Stomach smooth muscle (tissue), 2 donors: ENCODE measurements at regions not wholly inside any gene's neighbourhood (a gene's known extent, or its start where the extent isn't known, plus 50 kb on each side); places are given as distances from the start of the nearest gene placed in this dataset.

Source experiments
- H3K27ac ChIP-seq: one replicate; pipeline ENCODE4 v1.7.0; 2013; ENCODE audit warnings: mild to moderate bottlenecking, low read length, inconsistent platforms
- H3K27me3 ChIP-seq, 2 donors: one replicate each; pipeline ENCODE4 v1.7.0; 2013; ENCODE audit warnings: low read length in 2 of 2; ENCODE audit not compliant: insufficient read depth in 2 of 2, control insufficient read depth in 1 of 2
- H3K36me3 ChIP-seq, 2 donors: one replicate each; pipeline ENCODE4 v1.7.0; 2013; ENCODE audit warnings: low read length in 2 of 2; ENCODE audit not compliant: control insufficient read depth in 2 of 2, insufficient read depth in 2 of 2
- H3K4me1 ChIP-seq: one replicate; pipeline ENCODE4 v1.7.0; 2013; ENCODE audit warnings: low read length; ENCODE audit not compliant: control insufficient read depth, insufficient read depth
- H3K4me3 ChIP-seq, 2 donors: one replicate each; pipeline ENCODE4 v1.7.0; 2013; ENCODE audit warnings: low read length in 2 of 2
- H3K9ac ChIP-seq, 2 donors: one replicate each; pipeline ENCODE4 v1.7.0; 2013; ENCODE audit warnings: low read length in 2 of 2, mild to moderate bottlenecking in 1 of 2
- H3K9me3 ChIP-seq, 2 donors: one replicate each; pipeline ENCODE4 v1.7.0; 2013; ENCODE audit warnings: low read length in 2 of 2; ENCODE audit not compliant: control insufficient read depth in 2 of 2
- donor health status: healthy.
- donor health status: Pancreatic carcinoma.

DNA sequence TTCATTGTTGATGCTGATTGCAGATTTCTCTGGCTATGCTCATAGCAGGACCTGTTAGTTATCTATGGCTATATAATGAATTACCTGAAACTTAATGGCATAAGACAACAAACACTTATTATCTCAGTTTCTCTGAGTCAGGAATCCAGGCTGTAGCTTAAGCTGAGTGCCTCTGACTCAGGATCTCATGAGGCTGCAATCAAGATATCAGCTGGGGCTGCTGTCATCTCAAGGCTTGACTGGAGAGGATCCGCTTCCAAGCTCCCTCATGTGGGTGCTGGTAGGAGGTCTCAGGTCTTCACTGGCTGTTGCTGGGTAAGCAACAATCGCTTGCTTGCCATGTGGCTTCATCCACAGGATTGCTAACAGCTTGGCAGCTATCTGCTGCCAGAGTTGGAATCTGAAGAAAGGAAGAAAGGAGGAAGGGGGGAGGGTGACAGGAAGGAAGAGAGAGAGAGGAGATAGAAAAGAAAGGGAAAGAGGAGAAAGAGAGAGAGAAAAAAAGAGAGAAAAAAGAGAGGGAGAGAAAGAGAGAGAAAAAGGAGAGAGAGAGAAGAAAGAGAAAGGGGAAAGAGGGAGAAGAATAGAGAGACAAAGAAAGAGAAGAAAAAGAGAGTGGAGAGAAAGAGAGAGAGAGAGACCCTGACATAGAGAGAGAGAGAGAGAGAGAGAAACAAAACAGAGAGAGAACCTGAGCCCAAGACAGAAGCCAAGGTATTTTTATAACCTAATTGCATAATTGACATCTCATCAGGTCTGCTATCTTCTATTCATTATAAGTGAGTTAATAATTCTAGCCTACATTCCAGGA is 579.0 kb upstream of the BTBD3 start:
- H3K27ac ChIP-seq = no peak overlapping the region
- H3K9me3 ChIP-seq = no peaks in the 10 kb centered on the region
- no peaks in the 10 kb centered on the region for H3K4me1 ChIP-seq
- no peak overlapping the region for H3K4me3 ChIP-seq
- no peaks in the 10 kb centered on the region for H3K36me3 ChIP-seq
- no peak overlapping the region for H3K9ac ChIP-seq
- H3K27me3 ChIP-seq = no peaks in the 10 kb centered on the region

DNA sequence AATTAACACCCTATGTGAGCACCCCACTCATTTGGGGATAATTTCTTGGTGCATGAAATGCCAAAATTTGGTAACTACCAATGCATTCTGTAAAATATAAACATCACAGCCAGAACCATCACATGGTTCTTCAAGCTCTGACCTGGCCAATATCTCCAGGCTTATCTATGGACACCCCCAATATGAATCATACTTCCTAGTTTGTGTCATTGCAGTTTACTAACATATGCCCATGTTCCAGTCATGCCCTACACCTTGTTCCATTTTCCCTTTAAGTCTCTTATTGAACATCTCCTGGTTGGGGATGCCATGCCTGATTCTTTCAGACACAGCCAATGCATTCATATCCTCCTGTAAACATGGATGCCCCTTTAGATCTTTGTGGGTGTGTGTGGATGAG is 572.8 kb upstream of the BTBD3 start:
- Histone ChIP-seq H3K9ac (no peak overlapping the region), H3K4me3 (no peak overlapping the region), H3K27ac (no peak overlapping the region), H3K4me1 (no peaks in the 10 kb centered on the region), H3K36me3 (no peaks in the 10 kb centered on the region), H3K9me3 (no peaks in the 10 kb centered on the region), H3K27me3 (no peaks in the 10 kb centered on the region)

DNA sequence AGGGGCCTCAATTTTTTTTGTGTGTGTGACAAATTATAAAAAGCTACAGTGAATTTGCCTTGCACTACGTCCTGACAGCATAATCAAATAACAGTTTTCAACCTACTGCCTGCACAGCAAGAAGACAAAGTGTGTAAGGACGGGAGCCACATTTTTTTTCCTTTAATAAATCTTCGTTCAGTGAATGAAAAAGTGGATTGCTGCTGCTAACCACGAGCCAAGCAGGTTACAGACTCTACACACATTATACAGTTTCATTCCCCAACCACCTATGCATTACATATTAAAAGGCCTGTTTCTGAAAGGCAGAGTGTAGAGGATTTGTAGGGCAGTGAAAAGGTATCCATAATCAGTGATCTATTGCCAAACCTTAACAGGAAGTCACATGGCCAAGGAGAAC is 570.0 kb upstream of the BTBD3 start:
- Histone ChIP-seq H3K27ac (no peak overlapping the region), H3K4me1 (no peaks in the 10 kb centered on the region), H3K9ac (no peak overlapping the region), H3K36me3 (no peaks in the 10 kb centered on the region), H3K9me3 (no peaks in the 10 kb centered on the region), H3K27me3 (no peaks in the 10 kb centered on the region), H3K4me3 (no peak overlapping the region)

DNA sequence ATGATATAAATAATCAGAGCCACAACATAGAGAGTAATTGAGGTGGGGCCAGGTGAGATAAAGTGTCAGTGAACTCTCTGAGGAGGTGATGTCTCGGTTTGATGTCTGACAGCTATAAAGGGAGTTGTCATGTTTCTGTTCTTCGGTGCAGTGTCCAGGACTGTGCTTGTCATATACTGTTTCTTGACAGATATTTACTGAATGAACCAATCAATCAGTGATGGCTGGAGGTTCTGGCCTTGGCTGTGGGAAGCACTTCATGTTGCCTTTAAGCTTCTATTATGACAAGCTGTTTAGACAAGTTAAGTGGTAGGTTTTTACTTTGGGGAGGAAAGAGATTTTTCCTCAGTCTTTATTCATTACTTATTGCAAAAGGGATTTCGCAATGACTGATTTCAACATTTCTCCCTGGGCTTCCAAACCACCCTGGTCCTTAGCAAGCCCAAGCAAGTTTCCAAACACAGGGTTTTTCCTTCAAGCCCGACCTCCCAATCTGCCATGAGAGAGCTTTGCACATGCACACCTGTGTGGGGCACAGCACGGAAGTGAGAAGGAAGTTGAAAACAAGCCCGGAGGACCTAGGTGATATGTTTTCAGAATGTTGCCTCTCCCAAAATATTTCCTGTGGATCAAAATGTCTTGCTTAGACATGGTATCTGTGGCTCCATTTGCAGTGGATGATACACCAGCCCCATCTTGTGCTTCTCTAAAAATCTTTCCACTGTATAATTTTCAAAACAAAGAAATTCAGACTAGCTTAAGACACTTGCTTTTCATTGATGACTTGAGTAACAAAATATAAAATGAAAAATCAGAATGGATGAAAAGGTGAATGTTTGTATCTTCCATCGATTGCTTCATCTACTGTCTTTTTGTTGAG is 567.3 kb upstream of the BTBD3 start:
- no peak overlapping the region for H3K9ac ChIP-seq
- H3K4me1 ChIP-seq = no peaks in the 10 kb centered on the region
- H3K27ac ChIP-seq = no peak overlapping the region
- no peaks in the 10 kb centered on the region for H3K36me3 ChIP-seq
- H3K4me3 ChIP-seq = no peak overlapping the region
- H3K27me3 ChIP-seq = no peaks in the 10 kb centered on the region
- no peaks in the 10 kb centered on the region for H3K9me3 ChIP-seq

DNA sequence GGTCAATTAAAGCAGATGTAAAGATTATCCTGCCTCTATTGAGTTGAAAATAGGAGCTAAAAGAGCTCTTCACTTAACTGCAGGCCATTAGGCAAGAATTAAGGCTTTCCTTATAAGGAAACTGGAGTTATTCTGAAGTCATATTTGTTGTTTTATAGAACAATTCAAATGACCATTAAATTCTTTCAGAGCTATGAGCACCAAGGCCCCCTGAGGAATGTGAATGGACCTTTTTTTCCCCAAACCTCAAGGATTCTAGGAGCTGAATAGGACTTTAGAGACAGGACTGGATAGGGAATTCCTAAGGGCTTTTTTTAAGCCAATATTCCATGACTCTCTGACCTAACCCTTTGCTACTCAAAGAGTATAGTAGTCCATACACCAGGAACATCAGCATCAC is 565.7 kb upstream of the BTBD3 start:
- Histone ChIP-seq H3K36me3 (no peaks in the 10 kb centered on the region), H3K9ac (no peak overlapping the region), H3K4me3 (no peak overlapping the region), H3K27me3 (no peaks in the 10 kb centered on the region), H3K27ac (no peak overlapping the region), H3K4me1 (no peaks in the 10 kb centered on the region), H3K9me3 (no peaks in the 10 kb centered on the region)

GRCh38 chr20:11354846-11355245 is 562.8 kb upstream of the BTBD3 start:
- Histone ChIP-seq H3K27me3 (no peaks in the 10 kb centered on the region), H3K4me3 (no peak overlapping the region), H3K4me1 (no peaks in the 10 kb centered on the region), H3K9ac (no peak overlapping the region), H3K9me3 (peaks cover 0 to 3% of the 10 kb centered on the region in 2 donors), H3K27ac (no peak overlapping the region), H3K36me3 (no peaks in the 10 kb centered on the region)

- no peaks in the 10 kb centered on the region for H3K36me3 ChIP-seq
- no peak overlapping the region for H3K27ac ChIP-seq
- no peaks in the 10 kb centered on the region for H3K27me3 ChIP-seq
- H3K4me1 ChIP-seq = no peaks in the 10 kb centered on the region
- H3K9ac ChIP-seq = no peak overlapping the region
- peaks cover 0 to 3% of the 10 kb centered on the region in 2 donors for H3K9me3 ChIP-seq
- H3K4me3 ChIP-seq = no peak overlapping the region
These were observed 562.3 kb upstream of the BTBD3 start for GRCh38 chr20:11355345-11355744.

- Histone ChIP-seq H3K9ac (no peak overlapping the region), H3K36me3 (no peaks in the 10 kb centered on the region), H3K27me3 (no peaks in the 10 kb centered on the region), H3K4me3 (no peak overlapping the region), H3K4me1 (no peaks in the 10 kb centered on the region), H3K9me3 (peaks cover 0 to 3% of the 10 kb centered on the region in 2 donors), H3K27ac (no peak overlapping the region)
These were observed 561.6 kb upstream of the BTBD3 start for GRCh38 chr20:11356061-11356460.

- Histone ChIP-seq H3K4me3 (no peak overlapping the region), H3K27ac (no peak overlapping the region), H3K9ac (no peak overlapping the region), H3K4me1 (no peaks in the 10 kb centered on the region), H3K27me3 (no peaks in the 10 kb centered on the region), H3K36me3 (no peaks in the 10 kb centered on the region), H3K9me3 (no peaks in the 10 kb centered on the region)
These were observed 555.2 kb upstream of the BTBD3 start for GRCh38 chr20:11362450-11362849.

GRCh38 chr20:11364736-11365135 is 553.0 kb upstream of the BTBD3 start:
- Histone ChIP-seq H3K4me3 (no peak overlapping the region), H3K36me3 (no peaks in the 10 kb centered on the region), H3K4me1 (no peaks in the 10 kb centered on the region), H3K9ac (no peak overlapping the region), H3K27ac (no peak overlapping the region), H3K27me3 (no peaks in the 10 kb centered on the region), H3K9me3 (no peaks in the 10 kb centered on the region)

GRCh38 chr20:11366660-11367059 is 551.0 kb upstream of the BTBD3 start:
- Histone ChIP-seq H3K9ac (no peak overlapping the region), H3K36me3 (no peaks in the 10 kb centered on the region), H3K9me3 (no peaks in the 10 kb centered on the region), H3K27ac (no peak overlapping the region), H3K27me3 (no peaks in the 10 kb centered on the region), H3K4me3 (no peak overlapping the region), H3K4me1 (no peaks in the 10 kb centered on the region)
